Kasumi-1 (cell line): ENCODE measurements at regions not wholly inside any gene's neighbourhood (a gene's known extent, or its start where the extent isn't known, plus 50 kb on each side); places are given as distances from the start of the nearest gene placed in this dataset.

Experiments used
- DNase-seq, 2 experiments: peaks; one replicate each; lab custom pipeline; 2025; lab: John Stamatoyannopoulos, UW

DNA sequence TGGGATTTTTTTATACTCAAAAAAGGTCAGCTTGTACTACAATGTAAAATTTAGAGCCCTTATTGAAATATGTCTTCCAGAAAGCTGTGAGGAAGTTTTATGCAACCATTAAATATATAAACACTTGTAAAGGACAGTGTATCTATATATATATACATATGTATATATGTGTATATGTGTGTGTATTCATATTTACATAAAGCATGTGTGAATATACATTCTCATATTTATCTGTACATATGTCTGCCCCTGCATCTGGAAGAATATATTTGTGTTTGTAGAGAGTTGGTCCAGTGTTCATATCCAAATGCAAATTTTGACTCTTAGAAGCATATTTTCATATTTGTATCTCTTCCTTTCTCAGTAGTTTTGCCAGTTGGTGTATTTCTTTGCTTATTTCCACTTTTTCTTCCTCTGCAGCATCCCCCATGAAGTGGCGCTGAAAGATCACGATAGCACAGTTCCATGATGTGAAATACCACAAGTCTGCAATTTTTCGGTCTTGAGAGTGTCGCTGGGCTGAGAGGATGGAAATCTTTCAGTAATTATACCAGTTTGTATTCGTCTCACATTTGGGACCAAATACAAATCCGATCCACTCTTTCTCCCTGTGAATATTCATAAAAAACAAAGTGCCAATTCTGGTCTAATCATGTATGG lies 311.7 kb upstream of the DPH6 start:
- DNase-seq: no peak

DNA sequence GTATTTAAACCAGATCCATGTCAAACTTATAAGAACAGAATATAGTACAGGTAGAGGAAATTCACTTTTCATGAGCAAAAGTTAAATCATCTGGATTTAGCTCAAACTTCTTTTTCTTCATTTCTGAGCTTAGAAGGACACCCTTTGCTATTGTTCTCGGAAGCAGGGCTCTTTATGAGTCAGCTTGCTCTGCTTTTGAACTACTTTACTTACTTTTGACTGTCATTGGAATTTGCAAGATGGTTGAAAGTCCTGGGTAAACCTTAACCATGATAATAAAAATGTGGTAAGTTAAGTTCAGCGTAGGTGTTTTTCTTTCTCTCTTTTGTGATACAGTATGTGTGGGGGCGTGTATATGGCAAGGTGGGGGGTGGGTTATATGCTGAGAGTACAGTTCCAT lies 312.7 kb upstream of the DPH6 start:
- no peak for DNase-seq

DNA sequence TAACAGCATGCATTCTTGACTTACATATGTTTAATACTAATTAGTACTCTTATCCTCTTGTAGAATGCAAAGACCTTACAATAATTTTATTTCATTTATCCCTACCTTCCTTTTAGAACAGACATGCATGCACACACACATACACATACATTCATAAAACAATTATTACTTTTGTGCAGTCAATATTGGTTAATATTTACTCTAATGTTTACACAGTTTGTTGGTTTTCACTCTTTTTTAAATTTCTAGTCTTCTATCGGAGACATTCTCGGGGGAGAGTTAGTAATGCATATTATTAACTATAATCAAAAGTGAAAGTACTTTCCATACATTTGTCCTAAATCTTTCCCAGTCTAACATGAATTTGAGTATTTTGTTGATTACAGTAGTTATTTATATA lies 317.7 kb upstream of the DPH6 start:
- DNase-seq: no peak

- DNase-seq: no peak
Measured at GRCh38 chr15:35867356-35867755, 321.4 kb upstream of the DPH6 start.

- DNase-seq: no peak
Measured at GRCh38 chr15:35871282-35871681, 325.3 kb upstream of the DPH6 start.

DNA sequence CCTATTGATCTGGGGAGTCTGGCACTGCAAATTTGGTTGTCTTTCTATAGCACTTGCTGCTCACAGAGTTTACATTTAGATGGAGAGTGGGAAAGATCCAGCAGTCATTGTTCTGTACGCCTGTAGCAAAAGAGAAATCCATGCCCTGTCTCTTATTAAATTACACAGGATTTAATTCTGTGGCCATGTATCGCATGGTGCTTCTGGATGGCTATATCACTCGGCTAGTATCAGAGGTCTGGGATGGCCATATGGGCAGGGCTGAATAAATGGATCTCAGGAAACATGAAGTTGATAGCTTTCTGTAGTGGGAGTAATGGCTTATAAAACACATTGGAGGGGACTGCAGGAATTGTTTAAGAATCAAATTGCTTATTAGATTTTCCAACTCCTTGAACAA lies 325.8 kb upstream of the DPH6 start:
- DNase-seq: no peak

DNA sequence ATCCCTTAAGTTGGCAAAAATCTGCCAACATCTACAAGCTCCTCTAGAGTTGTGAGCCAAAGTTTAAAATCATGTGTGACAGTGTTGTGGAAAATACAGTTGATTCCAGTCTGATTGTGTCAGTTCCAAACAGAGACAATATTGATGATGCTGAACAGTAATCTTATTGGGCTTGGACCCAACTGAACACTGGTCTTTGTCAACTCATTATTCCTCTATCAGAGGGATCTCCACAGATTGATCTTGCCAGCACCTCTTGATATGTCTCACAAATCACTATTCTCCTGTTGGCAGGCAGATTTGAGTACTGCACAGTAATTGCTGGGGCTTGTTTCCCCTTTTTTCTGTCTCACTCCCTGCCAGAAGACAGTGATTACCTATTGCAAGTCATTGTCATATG lies 326.6 kb upstream of the DPH6 start:
- no peak for DNase-seq

- DNase-seq: no peak
Measured at GRCh38 chr15:35874260-35874905, 328.4 kb upstream of the DPH6 start.

DNA sequence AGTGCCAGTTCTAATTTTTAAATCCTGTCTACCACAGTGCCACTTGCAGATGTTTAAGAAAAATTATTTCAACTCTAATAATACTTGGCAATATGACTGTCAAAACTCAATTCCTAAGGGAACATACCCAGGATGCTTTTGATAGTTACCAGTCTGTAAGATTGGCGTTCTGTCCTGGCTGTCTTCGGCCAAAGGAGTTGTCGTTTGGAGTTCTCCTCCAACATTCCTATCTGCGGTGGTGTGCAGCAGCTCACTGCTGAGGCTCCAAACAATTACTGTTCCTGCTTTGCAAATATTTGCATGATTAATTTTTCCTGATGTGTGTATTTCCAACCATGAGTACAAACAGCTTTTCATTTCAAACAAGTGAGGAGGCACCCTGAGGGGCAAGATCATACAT lies 330.8 kb upstream of the DPH6 start:
- DNase-seq: no peak

GRCh38 chr15:35880896-35881295 lies 334.9 kb upstream of the DPH6 start:
- DNase-seq: no peak

- no peak for DNase-seq
Measured at GRCh38 chr15:35885870-35886269, 339.9 kb upstream of the DPH6 start.

DNA sequence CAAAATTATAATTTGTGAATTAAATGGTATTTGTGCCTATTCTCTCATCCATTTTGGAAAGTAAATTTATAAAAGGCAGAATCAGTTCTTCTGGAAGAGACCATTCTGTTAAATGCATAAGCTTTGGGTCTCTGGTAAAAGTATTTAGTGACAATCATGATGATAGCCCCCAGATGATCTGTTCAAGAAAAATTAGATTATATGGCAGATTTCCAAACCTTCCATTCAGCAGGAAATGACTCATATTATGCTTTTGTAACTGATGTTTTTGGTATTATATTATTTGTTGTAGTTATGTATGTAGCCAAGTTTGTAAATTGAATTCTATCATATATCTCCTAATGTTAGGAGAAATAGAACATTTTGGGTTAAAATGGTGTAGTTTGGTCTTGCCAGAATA lies 340.8 kb upstream of the DPH6 start:
- no peak for DNase-seq

GRCh38 chr15:35888815-35889214 lies 342.9 kb upstream of the DPH6 start:
- DNase-seq: no peak

GRCh38 chr15:35907511-35907910 lies 361.5 kb upstream of the DPH6 start:
- DNase-seq: no peak

DNA sequence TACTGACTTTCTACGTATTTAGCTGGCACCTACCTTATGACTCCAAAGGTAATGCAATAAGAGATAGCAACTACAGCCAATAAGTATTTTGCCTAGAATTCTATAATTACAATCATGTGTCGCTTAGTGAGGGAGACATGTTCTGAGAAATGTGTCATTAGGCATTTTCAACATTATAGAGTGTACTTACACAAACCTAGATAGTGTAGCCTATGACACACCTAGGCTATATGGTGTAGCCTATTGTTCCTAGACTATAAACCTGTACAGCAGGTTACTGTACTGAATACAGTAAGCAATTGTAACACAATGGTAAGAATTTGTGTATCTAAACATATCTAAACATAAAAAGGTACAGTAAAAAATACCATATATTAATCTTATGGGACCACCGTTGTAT lies 363.4 kb upstream of the DPH6 start:
- DNase-seq: no peak

- DNase-seq: no peak
Measured at GRCh38 chr15:35910227-35910626, 364.3 kb upstream of the DPH6 start.

DNA sequence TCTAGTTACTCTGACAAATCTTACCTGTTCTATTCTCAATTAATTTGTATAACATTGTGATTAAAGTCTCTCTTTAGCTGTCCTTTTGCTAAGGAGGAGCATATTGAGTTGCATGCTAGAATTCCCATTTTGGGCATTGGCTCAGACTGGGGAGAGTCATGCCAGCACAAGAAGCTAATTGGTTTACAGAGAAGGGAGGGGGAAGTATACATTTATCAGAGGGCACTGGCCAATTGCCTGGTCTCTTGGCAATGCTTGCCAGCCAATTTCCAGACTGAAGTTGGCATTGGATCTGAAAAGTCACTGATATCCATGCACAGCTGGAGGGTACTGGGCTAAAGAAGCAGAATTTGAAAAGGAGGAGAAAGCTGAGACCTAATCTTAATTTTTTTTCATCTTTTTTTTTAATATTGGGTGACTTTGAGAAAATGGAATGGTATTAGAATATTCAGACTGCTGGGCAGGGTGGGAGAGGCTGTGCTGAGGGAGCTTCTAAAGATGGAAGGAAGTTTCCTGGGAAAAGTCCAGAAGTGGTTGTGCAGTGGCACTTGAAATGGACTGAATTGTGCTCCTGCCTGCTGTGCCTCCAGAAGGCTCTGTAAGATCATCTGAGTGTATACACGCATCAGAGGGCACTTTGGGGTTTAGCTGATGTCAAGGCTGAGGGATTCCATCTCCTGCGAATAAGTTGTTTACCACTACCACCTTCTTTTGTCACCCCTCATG lies 365.2 kb upstream of the DPH6 start:
- no peak for DNase-seq

- DNase-seq: no peak
Measured at GRCh38 chr15:35912196-35912595, 366.2 kb upstream of the DPH6 start.

GRCh38 chr15:35914573-35914972 lies 368.6 kb upstream of the DPH6 start:
- DNase-seq: no peak

GRCh38 chr15:35921046-35921445 lies 375.1 kb upstream of the DPH6 start:
- no peak for DNase-seq

DNA sequence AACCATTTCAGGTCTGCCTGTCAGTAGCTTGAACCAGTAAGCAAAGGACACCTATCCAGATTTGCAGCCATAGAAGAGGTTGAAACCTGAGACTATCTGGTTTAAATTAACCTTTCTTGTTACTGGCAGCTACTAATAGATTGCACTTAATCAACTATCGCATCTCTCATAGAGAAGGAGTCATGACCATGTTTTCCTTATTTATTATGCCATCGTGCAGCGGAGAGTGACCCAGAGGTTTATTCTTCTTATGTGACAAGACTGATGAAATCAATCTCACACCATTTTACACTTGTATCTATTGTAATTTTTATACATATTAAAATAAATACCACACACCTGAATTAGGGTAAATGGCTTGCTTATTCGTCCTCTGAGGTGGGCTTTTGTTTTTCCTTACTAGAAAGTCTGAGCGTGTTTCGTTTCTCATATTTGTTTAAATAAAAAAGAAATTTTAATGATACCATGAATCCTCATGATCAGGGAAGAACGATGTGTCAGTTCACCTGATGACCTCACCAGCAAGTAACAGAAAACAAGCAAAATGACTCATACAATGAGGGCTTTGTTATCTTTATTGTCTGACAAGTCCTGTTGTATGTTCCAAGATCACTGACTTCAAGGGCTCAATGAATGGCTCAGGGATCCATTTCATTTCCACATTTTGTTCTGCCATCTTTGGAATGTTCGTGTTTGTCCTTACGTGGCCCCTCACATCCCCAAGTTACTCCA lies 379.5 kb upstream of the DPH6 start:
- DNase-seq: no peak

GRCh38 chr15:35926007-35926380 lies 380.0 kb upstream of the DPH6 start:
- DNase-seq: no peak

GRCh38 chr15:35928847-35929246 lies 382.9 kb upstream of the DPH6 start:
- DNase-seq: no peak
